ENCODE measurements at regions not wholly inside any gene's neighbourhood (a gene's known extent, or its start where the extent isn't known, plus 50 kb on each side); places are given as distances from the start of the nearest gene placed in this dataset.

DNA sequence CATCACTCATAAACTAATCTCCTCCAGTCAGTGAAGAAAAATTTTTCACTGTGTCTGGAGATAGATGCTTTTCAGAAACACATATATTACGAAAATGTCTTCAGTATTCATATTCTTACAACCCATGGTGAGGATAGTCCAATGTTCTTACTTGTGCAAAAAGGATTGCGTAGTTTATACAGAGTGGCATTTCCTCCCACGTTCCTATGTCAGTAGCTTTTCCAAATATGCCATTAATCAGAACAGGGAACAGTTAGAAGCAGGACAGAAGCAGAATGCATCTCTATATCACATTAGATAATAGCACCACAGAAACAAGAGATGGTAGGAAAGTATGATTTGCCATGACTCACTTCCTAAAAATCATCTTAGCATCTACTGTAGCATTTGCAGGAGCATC, 282.9 kb downstream of the SLITRK5 start:
- TF ChIP-seq, protein P1, sequence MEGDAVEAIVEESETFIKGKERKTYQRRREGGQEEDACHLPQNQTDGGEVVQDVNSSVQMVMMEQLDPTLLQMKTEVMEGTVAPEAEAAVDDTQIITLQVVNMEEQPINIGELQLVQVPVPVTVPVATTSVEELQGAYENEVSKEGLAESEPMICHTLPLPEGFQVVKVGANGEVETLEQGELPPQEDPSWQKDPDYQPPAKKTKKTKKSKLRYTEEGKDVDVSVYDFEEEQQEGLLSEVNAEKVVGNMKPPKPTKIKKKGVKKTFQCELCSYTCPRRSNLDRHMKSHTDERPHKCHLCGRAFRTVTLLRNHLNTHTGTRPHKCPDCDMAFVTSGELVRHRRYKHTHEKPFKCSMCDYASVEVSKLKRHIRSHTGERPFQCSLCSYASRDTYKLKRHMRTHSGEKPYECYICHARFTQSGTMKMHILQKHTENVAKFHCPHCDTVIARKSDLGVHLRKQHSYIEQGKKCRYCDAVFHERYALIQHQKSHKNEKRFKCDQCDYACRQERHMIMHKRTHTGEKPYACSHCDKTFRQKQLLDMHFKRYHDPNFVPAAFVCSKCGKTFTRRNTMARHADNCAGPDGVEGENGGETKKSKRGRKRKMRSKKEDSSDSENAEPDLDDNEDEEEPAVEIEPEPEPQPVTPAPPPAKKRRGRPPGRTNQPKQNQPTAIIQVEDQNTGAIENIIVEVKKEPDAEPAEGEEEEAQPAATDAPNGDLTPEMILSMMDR (IDR thresholded peaks at IDR 0.05): no peak
- TF ChIP-seq POLR2A (IDR thresholded peaks at IDR 0.05): no peak

Data from vagina (tissue), 2 donors.